ENCODE measurements at regions not wholly inside any gene's neighbourhood (a gene's known extent, or its start where the extent isn't known, plus 50 kb on each side); places are given as distances from the start of the nearest gene placed in this dataset.

GRCh38 chr13:58434943-58435342, 803.4 kb downstream of the PCDH17 start:
- no peaks in the 10 kb centered on the region for H3F3A ChIP-seq (replicated peaks; ENCODE audit: low read depth)
- no peaks in the 10 kb centered on the region for H3K9me2 ChIP-seq (ENCODE audit: insufficient read depth)
- H3K36me3 ChIP-seq (ENCODE audit: insufficient read depth), result no peaks in the 10 kb centered on the region; the same call in 1 of the 2 replicates
- no peaks in the 10 kb centered on the region for H3K4me1 ChIP-seq (ENCODE audit: insufficient read depth)
- H3K4me3 ChIP-seq, result no peak overlapping the region
- peak overlapping the region; percentile 79 for H2AFZ ChIP-seq
- Mint-ChIP-seq H3K27me3 (ENCODE audit: insufficient read depth, low read depth, poor library complexity) (no peaks in the 10 kb centered on the region), H3K9me3 (peaks cover 7% of the 10 kb centered on the region), H3K27ac (no peak overlapping the region), H3K36me3 (ENCODE audit: low read depth) (peaks cover 8% of the 10 kb centered on the region; the same call in 2 of the 3 replicates), H3K4me3 (no peak overlapping the region), H3K4me1 (no peaks in the 10 kb centered on the region)
- H3K27ac ChIP-seq (ENCODE audit: low read depth), result no peak overlapping the region
- no peaks in the 10 kb centered on the region for H3K27me3 ChIP-seq (ENCODE audit: insufficient read depth)
- DNase-seq (ENCODE audit: low spot score) (no peak), ATAC-seq (no peak; the same call in 2 of the 3 replicates)
- H3K79me2 ChIP-seq (replicated peaks; ENCODE audit: insufficient read depth), result no peaks in the 10 kb centered on the region
- no peaks in the 10 kb centered on the region for H4K20me1 ChIP-seq (replicated peaks; ENCODE audit: insufficient read depth)
- no peak overlapping the region for H3K4me2 ChIP-seq
- no peak for TF ChIP-seq CREB1 (CRISPR knock-in tag; IDR thresholded peaks at IDR 0.05; ENCODE audit: low read depth)
- TF ChIP-seq NANOG (IDR thresholded peaks at IDR 0.05; ENCODE audit: borderline replicate concordance), result no peak
- no peak for TF ChIP-seq ZNF114 (CRISPR knock-in tag; IDR thresholded peaks at IDR 0.05)
- no peak for TF ChIP-seq ZNF462 (CRISPR knock-in tag; IDR thresholded peaks at IDR 0.05)
- TF ChIP-seq ZNF331 (CRISPR knock-in tag; IDR thresholded peaks at IDR 0.05; ENCODE audit: low read depth), result no peak
- TF ChIP-seq, protein P1, sequence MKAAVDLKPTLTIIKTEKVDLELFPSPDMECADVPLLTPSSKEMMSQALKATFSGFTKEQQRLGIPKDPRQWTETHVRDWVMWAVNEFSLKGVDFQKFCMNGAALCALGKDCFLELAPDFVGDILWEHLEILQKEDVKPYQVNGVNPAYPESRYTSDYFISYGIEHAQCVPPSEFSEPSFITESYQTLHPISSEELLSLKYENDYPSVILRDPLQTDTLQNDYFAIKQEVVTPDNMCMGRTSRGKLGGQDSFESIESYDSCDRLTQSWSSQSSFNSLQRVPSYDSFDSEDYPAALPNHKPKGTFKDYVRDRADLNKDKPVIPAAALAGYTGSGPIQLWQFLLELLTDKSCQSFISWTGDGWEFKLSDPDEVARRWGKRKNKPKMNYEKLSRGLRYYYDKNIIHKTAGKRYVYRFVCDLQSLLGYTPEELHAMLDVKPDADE (IDR thresholded peaks at IDR 0.05), result no peak
- TF ChIP-seq STAT1 (IDR thresholded peaks at IDR 0.05; ENCODE audit: unreplicated experiment), result no peak
- no peak for TF ChIP-seq EZH2phosphoT487 (IDR thresholded peaks at IDR 0.05; ENCODE audit: unreplicated experiment)

All from GM23338 (cell line).